GDM1 (cell line): ENCODE measurements at regions not wholly inside any gene's neighbourhood (a gene's known extent, or its start where the extent isn't known, plus 50 kb on each side); places are given as distances from the start of the nearest gene placed in this dataset.
"Not testable (repeated sequence)": the region's sequence is repeated elsewhere in the genome, so short reads cannot be mapped to it uniquely, and the experiment has no call there.

ENCODE experiments used
- DNase-seq: peaks from one replicate; lab custom pipeline; 2025; lab: John Stamatoyannopoulos, UW

- no peak for DNase-seq
Observed at GRCh38 chr1:99361406-99361805, 97.1 kb downstream of the PLPPR4 start.

- DNase-seq = no peak
Observed at GRCh38 chr1:99363531-99363930, 99.2 kb downstream of the PLPPR4 start.

GRCh38 chr1:99365141-99365540, 100.8 kb downstream of the PLPPR4 start:
- no peak for DNase-seq

- DNase-seq = no peak
Observed at GRCh38 chr1:99365545-99365944, 101.3 kb downstream of the PLPPR4 start.

DNA sequence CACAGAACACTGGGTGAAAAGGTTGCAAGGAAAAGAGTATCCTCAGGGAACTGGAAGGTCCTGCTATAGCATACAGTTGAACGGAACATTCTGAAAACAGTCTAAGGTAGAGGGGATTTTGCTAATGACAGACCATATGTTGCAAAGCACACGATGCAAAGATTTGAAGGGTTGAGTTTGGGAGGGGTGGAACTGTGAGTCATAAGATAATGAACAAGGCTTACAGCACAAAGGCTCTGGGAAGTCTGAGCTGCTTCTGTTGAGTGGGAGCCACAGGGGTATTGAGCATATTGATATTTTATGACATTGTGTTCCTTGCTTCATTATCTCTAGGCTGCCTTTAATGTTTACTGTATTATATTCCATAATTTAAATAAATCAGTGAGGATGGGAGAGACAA, 104.9 kb downstream of the PLPPR4 start:
- DNase-seq = no peak

DNA sequence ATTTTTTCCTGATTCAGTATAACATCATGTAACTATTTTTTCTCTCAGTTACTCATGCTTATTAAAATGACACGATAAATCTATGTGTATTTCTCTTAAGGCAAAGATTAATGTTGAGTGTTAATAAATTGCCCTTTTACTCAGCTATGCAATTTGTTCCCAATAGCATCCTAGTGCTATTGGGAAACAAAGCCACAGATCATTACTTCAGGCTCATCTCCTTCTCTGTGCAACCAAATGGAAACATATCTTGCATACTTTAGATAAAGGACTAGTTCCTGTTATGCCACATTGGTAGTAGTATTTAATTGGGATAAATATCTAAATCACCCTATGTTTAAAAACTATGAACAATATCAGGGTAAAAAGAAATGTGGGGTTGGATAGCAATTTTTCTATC, 106.2 kb downstream of the PLPPR4 start:
- DNase-seq = no peak

GRCh38 chr1:99371413-99371812, 107.1 kb downstream of the PLPPR4 start:
- DNase-seq = no peak

DNA sequence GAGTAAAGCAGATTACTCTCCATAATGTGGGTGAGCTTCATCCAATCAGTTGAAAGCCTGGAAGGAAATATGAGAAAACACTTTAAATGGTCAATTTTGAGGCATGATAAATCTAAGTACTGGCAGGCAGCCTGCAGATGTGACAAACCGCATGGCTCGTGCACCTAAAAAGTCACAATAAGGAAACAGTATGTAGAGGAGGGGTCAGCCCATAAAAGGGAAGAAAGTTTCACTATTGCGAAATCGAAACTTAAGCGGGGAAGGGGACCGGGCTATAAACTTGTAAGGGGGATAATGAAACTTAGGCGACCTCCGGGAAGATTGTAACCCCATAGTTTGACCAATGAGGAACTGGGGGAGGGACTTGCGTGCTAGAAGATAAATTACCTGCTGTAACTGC, 109.8 kb downstream of the PLPPR4 start:
- peak; percentile 26 for DNase-seq

- not testable (repeated sequence) for DNase-seq
Observed at GRCh38 chr1:99374693-99375092, 110.4 kb downstream of the PLPPR4 start.

DNA sequence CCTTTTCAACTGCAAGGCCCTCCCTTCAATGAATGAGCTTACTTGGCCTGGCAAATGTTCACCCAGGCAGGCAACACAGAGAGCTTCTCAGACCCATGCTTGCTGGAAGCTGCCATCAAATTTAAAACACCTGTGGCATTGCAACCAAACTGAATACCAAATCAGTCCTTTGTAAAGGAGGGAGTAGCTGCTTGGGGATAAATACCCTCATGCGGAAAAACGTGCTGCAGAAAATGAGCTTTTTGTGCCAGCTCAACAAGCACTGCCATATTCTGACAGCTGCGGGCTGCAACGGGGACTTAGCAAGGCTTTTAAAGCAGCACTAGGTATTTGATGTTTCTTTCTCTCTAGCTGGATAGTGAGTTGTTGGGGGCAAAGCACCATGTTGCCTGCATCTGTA, 119.7 kb downstream of the PLPPR4 start:
- DNase-seq = no peak

DNA sequence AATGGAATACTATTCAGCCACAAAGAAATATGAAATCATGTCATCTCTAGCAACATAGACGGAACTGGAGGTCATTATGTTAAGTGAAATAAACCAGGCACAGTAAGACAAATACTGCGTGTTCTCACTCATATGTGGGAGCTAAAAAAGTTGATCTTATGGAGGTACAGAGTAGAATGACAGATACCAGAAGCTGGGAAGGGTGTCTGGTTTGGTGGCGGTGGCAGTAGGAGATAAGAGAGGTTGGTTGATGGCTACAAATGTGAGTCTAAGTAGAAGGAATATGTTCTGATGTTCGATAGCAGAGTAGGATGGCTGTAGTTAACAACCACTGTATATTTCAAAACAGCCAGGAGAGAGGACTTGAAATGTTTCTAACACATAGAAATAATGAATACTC, 121.6 kb downstream of the PLPPR4 start:
- no peak for DNase-seq

DNA sequence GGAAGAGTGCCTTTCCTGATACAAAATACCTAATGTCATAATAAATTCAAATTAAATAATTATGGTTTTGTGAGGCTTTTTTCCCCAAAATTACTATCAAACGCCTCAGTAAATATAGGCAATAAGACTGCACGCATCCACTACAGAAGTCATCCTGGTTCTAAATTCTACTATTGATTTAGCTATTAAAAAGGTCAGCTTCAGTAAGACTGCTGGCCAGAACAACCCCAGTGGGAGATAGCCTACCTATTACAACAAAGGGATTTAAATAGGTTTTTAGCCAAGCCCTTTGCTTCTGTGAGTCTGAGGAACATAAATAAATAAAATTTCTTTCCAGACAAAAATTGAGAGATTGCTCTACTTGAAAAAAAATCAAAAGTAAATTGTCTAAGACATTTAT, 132.1 kb downstream of the PLPPR4 start:
- DNase-seq = no peak

- DNase-seq = no peak
Observed at GRCh38 chr1:99397029-99397428, 132.7 kb downstream of the PLPPR4 start.

DNA sequence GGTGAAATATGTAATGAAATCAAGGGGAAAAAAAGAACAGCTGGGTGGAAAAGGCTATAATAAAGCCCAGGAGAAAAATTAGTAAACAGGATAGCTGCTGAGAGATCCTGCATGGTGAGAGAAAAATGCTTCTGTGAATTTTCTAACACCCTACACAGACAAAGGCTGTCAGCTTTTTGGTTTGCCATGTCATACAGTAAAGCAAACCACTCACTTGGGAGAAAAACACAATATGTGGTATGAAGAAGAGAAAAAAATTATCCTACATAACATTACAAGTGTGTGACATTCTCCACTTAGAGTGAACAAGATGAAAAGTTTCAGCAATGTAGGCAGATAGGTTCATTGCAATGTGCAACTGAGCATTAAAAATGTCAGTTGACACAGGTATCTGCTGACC, 133.6 kb downstream of the PLPPR4 start:
- DNase-seq = no peak

- DNase-seq = not testable (repeated sequence)
Observed at GRCh38 chr1:99401556-99401955, 137.3 kb downstream of the PLPPR4 start.

- DNase-seq = not testable (repeated sequence)
Observed at GRCh38 chr1:99404399-99404798, 140.1 kb downstream of the PLPPR4 start.

GRCh38 chr1:99405325-99405724, 141.0 kb downstream of the PLPPR4 start:
- not testable (repeated sequence) for DNase-seq

DNA sequence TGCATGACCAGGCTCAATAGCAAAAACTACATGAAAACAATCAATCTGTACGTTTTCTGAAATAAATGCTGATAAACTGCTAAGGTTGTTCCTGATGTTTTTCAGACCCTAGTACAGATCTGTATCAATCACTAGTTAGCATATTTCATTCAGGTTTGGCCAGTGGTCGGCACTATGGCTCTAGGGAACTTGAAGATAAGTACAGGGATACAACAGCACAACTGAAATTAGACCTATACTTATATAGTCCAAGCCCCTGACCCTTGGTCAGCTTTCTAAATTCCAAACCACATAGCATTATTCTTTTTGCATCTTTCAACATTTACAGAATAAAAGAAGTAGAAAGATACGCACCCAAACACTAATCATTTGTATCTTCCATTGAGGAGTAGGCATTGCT, 142.7 kb downstream of the PLPPR4 start:
- DNase-seq = no peak

GRCh38 chr1:99424087-99424486, 159.8 kb downstream of the PLPPR4 start:
- no peak for DNase-seq

- no peak for DNase-seq
Observed at GRCh38 chr1:99429754-99430153, 165.5 kb downstream of the PLPPR4 start.

DNA sequence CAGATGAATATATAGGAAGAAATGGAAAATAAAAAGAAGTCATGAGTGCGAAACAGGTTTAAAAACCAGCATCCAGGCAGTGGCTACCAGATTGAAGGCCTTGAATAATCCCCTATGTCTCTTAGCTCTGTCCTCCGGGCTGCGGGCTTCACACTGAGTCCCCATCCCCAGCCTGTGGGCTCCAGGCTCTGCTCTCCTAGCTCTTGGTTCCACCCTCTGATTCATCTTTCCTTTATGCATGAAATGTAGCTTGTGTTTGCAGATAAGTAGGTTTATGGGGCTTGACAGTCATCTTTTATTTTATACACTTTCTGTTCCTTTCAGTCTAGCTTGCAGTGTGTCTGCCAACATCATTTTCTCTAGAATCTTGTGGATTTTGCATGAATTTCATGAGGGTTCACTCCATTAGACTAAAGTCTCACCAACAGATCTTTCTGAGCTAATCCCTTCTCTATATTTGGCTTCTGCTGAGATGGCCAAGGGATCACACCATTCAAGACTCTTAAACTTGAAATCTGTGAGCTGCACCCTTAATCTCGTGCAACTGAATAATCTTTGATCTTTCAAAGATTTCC, 174.5 kb downstream of the PLPPR4 start:
- no peak for DNase-seq

DNA sequence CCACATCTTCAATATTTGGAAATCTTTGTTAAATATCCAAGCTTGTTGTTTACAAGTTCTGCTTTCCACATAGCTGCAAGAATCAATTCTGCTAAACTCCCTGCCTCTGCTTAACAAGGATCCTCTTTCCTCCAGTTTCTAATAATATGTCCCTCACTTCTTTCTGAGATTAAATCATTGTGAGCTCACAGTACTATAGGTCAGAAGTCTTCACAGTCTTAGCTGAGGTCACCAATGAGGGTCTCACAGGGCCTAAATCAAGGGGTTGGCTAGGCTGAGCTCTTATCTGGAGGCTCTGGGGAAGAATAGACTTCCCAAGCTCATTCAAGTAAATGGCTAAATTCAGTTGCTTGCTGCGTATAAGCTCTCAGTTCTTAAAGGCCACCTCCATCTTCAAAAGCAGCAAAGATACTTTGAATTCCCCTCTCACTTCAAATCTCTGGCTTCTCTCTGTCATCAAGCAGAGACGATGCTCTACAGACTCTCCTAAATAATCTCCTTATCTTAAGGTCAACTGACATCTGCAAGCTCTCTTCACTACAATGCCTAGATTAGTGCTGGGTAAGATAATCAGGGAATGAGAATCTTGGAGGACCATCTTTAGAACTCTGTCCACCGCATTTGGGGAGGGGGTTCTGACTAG, 175.3 kb downstream of the PLPPR4 start:
- no peak for DNase-seq

DNA sequence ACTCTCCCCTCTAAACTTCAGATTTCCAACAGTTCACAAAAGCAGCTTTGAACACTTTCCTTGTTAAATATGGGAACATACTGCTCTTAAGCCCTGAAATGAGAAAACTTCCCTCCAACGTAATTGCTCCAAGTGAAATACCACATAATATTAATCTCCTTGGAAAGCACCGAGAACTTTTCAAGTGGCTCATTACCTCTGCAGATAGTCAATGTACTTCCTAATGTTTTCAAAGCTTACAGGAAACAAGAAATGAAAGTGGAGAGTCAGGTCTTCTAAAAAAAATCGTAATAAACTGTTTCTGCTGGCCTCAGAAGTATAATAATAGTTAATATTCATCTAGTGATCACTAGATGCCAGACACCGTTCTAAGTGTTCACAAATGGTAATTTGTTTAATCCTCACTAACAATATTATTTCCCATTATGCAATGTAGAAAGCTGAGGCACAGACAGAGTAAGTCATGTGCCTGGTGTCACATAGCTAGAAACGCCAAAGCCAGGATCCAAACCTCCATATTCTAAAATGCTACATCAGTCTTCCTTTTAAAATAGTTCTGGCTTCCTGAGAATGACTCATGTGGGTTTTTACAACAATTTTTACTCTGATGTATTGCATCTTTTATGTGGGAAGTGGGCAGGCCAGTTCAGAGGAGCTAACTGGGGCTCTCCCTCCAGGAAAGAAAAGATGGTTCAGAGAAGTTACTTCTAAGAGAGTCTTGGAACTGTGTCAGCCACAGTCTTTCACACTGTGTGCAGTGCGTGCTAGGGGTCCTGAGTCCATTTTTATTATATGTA, 177.2 kb downstream of the PLPPR4 start:
- peak; percentile 41 for DNase-seq
